ENCODE measurements at regions not wholly inside any gene's neighbourhood (a gene's known extent, or its start where the extent isn't known, plus 50 kb on each side); places are given as distances from the start of the nearest gene placed in this dataset.
A peak's percentile ranks its signal among the peaks of the same experiment; 100 is the strongest.

DNA sequence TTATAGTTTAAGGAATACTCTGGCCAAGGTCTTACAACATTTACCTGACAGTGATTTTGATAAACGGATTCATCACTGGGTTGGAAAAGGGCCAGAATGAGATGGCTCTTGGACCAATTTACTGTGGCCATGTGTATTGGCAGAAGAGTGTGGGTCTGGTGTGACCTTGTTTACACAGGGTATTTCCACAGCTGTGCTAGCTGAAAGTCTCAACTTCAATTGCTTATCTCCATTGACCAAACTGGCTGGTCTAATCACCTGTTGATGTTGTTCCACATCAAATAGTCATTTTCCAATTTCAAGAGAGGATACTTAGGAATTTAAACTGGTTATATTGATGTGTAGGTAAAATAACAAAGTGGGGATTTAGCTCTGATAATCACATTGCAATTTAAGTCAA is 501.6 kb upstream of the MAP3K7 start:
- ATAC-seq = no peak
- intact Hi-C loops (cut with micrococcal nuclease) = no loop called here

DNA sequence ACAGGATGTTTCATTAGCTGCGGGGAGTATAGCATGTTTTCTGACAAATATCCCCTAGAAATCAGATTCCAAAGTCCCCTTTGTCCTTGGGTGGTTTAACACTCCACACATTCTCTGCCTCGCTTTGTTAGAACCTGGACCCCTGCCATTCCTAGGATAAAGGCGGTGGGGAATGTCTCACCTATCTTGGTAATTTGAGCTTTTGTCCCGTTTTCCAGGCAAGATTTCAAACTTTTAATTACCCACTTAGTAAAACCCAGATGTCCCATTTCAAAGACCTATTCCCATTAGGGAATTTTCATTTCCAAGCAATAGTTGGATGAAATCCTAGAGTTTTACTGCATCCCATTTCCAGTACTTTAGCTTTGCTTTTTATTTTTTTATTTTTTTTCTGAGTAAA is 501.0 kb upstream of the MAP3K7 start:
- CTCF ChIA-PET = no interaction called here
- H3K4me3 Mint-ChIP-seq = no peak overlapping the region
- intact Hi-C loops (cut with micrococcal nuclease) = no loop called here
- no peaks in the 10 kb centered on the region for H3K36me3 Mint-ChIP-seq (ENCODE audit: low read depth)
- H3K27me3 Mint-ChIP-seq = no peaks in the 10 kb centered on the region
- H3K4me1 Mint-ChIP-seq (ENCODE audit: low read depth) = no peaks in the 10 kb centered on the region
- no peak overlapping the region for H3K27ac Mint-ChIP-seq
- ATAC-seq = no peak
- TF ChIP-seq, protein P1, sequence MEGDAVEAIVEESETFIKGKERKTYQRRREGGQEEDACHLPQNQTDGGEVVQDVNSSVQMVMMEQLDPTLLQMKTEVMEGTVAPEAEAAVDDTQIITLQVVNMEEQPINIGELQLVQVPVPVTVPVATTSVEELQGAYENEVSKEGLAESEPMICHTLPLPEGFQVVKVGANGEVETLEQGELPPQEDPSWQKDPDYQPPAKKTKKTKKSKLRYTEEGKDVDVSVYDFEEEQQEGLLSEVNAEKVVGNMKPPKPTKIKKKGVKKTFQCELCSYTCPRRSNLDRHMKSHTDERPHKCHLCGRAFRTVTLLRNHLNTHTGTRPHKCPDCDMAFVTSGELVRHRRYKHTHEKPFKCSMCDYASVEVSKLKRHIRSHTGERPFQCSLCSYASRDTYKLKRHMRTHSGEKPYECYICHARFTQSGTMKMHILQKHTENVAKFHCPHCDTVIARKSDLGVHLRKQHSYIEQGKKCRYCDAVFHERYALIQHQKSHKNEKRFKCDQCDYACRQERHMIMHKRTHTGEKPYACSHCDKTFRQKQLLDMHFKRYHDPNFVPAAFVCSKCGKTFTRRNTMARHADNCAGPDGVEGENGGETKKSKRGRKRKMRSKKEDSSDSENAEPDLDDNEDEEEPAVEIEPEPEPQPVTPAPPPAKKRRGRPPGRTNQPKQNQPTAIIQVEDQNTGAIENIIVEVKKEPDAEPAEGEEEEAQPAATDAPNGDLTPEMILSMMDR (IDR thresholded peaks at IDR 0.05) = no peak
- no peaks in the 10 kb centered on the region for H3K9me3 Mint-ChIP-seq
- no peak for DNase-seq
- POLR2A ChIA-PET = no interaction called here

More for the DNA sequence above, 501.6 kb upstream of the MAP3K7 start:
- H3K9me3 Mint-ChIP-seq = no peaks in the 10 kb centered on the region
- H3K27ac Mint-ChIP-seq = no peak overlapping the region
- CTCF ChIA-PET = no interaction called here
- H3K4me1 Mint-ChIP-seq (ENCODE audit: low read depth) = no peaks in the 10 kb centered on the region
- no peak for DNase-seq
- POLR2A ChIA-PET = no interaction called here
- no peaks in the 10 kb centered on the region for H3K27me3 Mint-ChIP-seq
- no peaks in the 10 kb centered on the region for H3K36me3 Mint-ChIP-seq (ENCODE audit: low read depth)
- no peak overlapping the region for H3K4me3 Mint-ChIP-seq
- TF ChIP-seq, protein P1 (IDR thresholded peaks at IDR 0.05) = no peak

DNA sequence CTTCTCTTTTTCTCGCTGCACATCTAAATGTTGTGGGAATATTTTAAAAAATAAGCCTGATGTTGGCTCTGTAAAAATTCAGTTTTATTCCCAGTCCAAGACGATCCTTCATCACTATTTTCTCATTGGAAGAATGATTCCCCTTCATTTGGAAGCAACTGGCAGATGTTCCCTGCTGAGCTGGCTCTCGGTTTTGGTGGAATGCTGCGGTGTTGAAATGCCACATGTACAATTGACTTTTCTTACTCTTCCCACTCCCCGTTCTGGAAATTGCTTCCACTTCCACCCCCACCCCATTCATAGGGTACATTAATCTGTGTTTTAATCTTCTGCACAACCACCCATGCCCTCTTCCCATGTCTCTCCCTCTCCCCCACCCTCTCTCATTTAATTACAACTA is 496.3 kb upstream of the MAP3K7 start:
- POLR2A ChIA-PET = no interaction called here
- Mint-ChIP-seq H3K36me3 (ENCODE audit: low read depth) (no peaks in the 10 kb centered on the region), H3K27me3 (no peaks in the 10 kb centered on the region), H3K4me1 (ENCODE audit: low read depth) (no peaks in the 10 kb centered on the region), H3K27ac (no peak overlapping the region), H3K9me3 (no peaks in the 10 kb centered on the region), H3K4me3 (no peak overlapping the region)
- CTCF ChIA-PET = interaction anchor here (1.4 kb wide), 1 partner anchor 11 kb away, joined by 3 read pairs; no protein-coding TSS in a partner anchor
- intact Hi-C loops (cut with micrococcal nuclease) = no loop called here
- TF ChIP-seq, protein P1 (IDR thresholded peaks at IDR 0.05) = no peak
- no peak for ATAC-seq
- no peak for DNase-seq

DNA sequence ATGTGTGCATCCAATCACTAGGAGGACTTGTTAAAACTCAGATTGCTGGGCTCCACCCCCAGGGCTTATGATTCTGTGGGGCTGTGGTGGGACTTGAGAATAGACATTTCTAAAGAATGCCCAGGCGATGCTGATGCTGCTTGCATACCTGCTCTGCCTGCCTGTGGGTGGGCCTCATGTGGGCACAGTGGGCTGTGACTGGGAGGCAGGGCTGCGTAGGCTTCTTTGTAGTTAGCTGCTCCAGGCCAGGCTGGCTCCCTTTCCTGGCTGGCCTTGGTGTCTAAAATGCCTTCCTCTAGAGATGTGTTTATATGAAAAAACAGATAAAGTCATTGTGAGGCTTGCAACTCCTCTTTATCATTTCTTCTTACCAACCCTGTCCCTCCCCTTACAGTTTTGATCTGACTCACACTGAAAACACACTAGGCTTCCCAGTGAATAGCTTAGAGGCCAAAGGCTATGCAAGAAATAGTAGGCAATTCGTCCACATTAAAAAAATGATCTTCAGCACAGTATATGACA is 495.5 kb upstream of the MAP3K7 start:
- no peaks in the 10 kb centered on the region for H3K36me3 Mint-ChIP-seq (ENCODE audit: low read depth)
- DNase-seq (no peak), ATAC-seq (no peak)
- no peak overlapping the region for H3K27ac Mint-ChIP-seq
- ChIA-PET CTCF (interaction anchor here (1.3 to 3.2 kb wide), 7 partner anchors 9 to 141 kb away, joined by 3 to 14 read pairs (median 6); no protein-coding TSS in a partner anchor), POLR2A (no interaction called here)
- TF ChIP-seq, protein P1 (IDR thresholded peaks at IDR 0.05) = no peak
- no peaks in the 10 kb centered on the region for H3K4me1 Mint-ChIP-seq (ENCODE audit: low read depth)
- H3K4me3 Mint-ChIP-seq = no peak overlapping the region
- no peaks in the 10 kb centered on the region for H3K9me3 Mint-ChIP-seq
- H3K27me3 Mint-ChIP-seq = no peaks in the 10 kb centered on the region
- intact Hi-C loops (cut with micrococcal nuclease) = no loop called here

DNA sequence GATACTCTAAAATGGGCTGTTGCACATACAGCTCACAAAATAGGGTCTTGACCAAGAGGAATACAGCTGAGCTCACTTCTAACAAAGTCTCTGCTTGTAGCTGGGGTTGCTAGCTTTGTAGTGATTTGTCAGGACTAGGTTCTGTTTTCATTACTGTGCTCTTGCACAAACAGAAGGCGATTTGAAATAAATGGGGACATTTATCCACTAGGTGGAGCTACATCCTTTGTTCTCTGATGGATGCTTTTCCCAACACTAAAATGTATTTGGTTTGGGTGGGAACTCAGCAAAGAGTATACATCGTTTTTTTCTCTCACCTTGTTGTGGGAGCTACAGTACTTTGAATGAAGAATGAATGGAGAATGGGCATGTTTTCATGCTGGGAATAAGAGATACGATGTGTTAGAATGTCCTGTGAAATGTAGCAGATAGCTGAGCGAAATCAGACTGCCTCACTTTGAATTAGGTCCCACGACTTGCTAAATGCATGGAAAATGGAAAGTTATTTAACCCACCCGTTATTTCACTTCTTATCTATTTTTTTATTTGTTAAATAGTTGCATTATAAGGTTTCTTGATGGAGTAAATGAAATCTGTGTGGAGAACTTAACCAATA is 494.7 kb upstream of the MAP3K7 start:
- intact Hi-C loops (cut with micrococcal nuclease) = no loop called here
- no peaks in the 10 kb centered on the region for H3K4me1 Mint-ChIP-seq (ENCODE audit: low read depth)

More for the DNA sequence above, 494.7 kb upstream of the MAP3K7 start:
- Mint-ChIP-seq H3K36me3 (ENCODE audit: low read depth) (no peaks in the 10 kb centered on the region), H3K27me3 (no peaks in the 10 kb centered on the region), H3K9me3 (no peaks in the 10 kb centered on the region), H3K27ac (no peak overlapping the region), H3K4me3 (no peak overlapping the region)
- CTCF ChIA-PET = interaction anchor here (0.7 to 3.2 kb wide), 21 partner anchors 10 to 366 kb away, joined by 3 to 14 read pairs (median 3); no protein-coding TSS in a partner anchor
- ATAC-seq (no peak), DNase-seq (no peak)
- POLR2A ChIA-PET = interaction anchor here (0.6 kb wide), 1 partner anchor 1869 kb away, joined by 4 read pairs; no protein-coding TSS in a partner anchor
- TF ChIP-seq, protein P1 (IDR thresholded peaks at IDR 0.05) = peak; percentile 68

Measured in activated CD8-positive, alpha-beta T cell treated with anti-CD3 and anti-CD28 coated beads for 36 hours (primary cell).